Lung (tissue), 11 donors: ENCODE measurements at regions not wholly inside any gene's neighbourhood (a gene's known extent, or its start where the extent isn't known, plus 50 kb on each side); places are given as distances from the start of the nearest gene placed in this dataset.

Experiments used
- ATAC-seq: fragments of 200-7000 bp; cut with Tn5 transposase; one replicate; pipeline ENCODE4 v1.9.1; 2020; ENCODE audit warnings: moderate number of reproducible peaks; ENCODE audit not compliant: insufficient read depth, low FRiP score
- DNase-seq, 3 donors: peaks; one replicate each; pipeline ENCODE4 v3.0.0-alpha.2; 2013 to 2017
- H3K27ac ChIP-seq, 2 donors: one replicate each; pipeline ENCODE4 v1.5.1; 2013; ENCODE audit warnings: mild to moderate bottlenecking in 2 of 2, moderate library complexity in 2 of 2, control low read depth in 1 of 2, inconsistent platforms in 1 of 2, low read depth in 1 of 2, low read length in 1 of 2
- H3K27me3 ChIP-seq, 3 donors: one replicate each; pipeline ENCODE4 v1.5.1; 2013; ENCODE audit warnings: low read length in 2 of 3; ENCODE audit not compliant: control insufficient read depth in 3 of 3, insufficient read depth in 3 of 3
- H3K36me3 ChIP-seq, 4 donors: one replicate each; pipeline ENCODE4 v1.5.1; 2013; ENCODE audit warnings: low read length in 4 of 4, mild to moderate bottlenecking in 1 of 4, moderate library complexity in 1 of 4; ENCODE audit not compliant: control insufficient read depth in 4 of 4, insufficient read depth in 4 of 4
- H3K4me1 ChIP-seq, 5 donors: one replicate each; pipeline ENCODE4 v1.5.1; 2013; ENCODE audit warnings: low read length in 5 of 5, mild to moderate bottlenecking in 2 of 5, moderate library complexity in 1 of 5; ENCODE audit not compliant: control insufficient read depth in 5 of 5, insufficient read depth in 5 of 5
- H3K4me3 ChIP-seq: one replicate; pipeline ENCODE4 v1.5.1; 2013; ENCODE audit warnings: mild to moderate bottlenecking, control low read depth, moderate library complexity
- H3K9ac ChIP-seq, 2 donors: one replicate each; pipeline ENCODE4 v1.5.1; 2013; ENCODE audit warnings: low read length in 2 of 2, control low read depth in 1 of 2; ENCODE audit not compliant: insufficient read depth in 1 of 2
- H3K9me3 ChIP-seq, 4 donors: one replicate each; pipeline ENCODE4 v1.5.1; 2013; ENCODE audit warnings: low read length in 3 of 4, mild to moderate bottlenecking in 1 of 4, moderate library complexity in 1 of 4; ENCODE audit not compliant: control insufficient read depth in 4 of 4, insufficient read depth in 3 of 4
- CTCF ChIP-seq: IDR thresholded peaks from 2 replicates; pipeline ENCODE4 v1.5.1; 2012; ENCODE audit warnings: mild to moderate bottlenecking; ENCODE audit errors: control extremely low read depth, extremely low read depth
- WGBS, 2 donors: extraction: QIAGEN DNeasy Blood & Tissue Kit; methylation state at CpG; one replicate each; pipeline ENCODE4 v1.1.7; 2013; 5-methylcytosine and 5-hydroxymethylcytosine counted together
- donor health status: control.
- donor health status: control.
- donor health status: Bipolar disorder and iron deficiency.
- donor health status: healthy.
- donor health status: DM: yes; HTN: yes; CAD: no.

GRCh38 chr2:120926463-120927264 is 191.0 kb downstream of the GLI2 start:
- Histone ChIP-seq H3K4me1 (no peaks in the 10 kb centered on the region), H3K9me3 (peaks cover 0 to 5% (median 0%) of the 10 kb centered on the region in 4 donors), H3K36me3 (peaks cover 0 to 33% (median 12%) of the 10 kb centered on the region in 4 donors), H3K27me3 (peaks cover 0 to 6% (median 0%) of the 10 kb centered on the region in 3 donors), H3K9ac (no peak overlapping the region), H3K4me3 (no peak overlapping the region), H3K27ac (no peak overlapping the region)
- DNase-seq (no peak), ATAC-seq (no peak)
- WGBS, 2 donors, result 82 to 89% methylated on average over 28 of the region's 28 CpGs
- TF ChIP-seq CTCF, result no peak

GRCh38 chr2:120927265-120927628 is 191.6 kb downstream of the GLI2 start:
- no peak for TF ChIP-seq CTCF
- H3K27me3 ChIP-seq, result peaks cover 0 to 6% (median 0%) of the 10 kb centered on the region in 3 donors
- H3K9ac ChIP-seq, result no peak overlapping the region
- peaks cover 0 to 3% (median 0%) of the 10 kb centered on the region in 5 donors for H3K4me1 ChIP-seq
- peaks cover 0 to 6% (median 0%) of the 10 kb centered on the region in 4 donors for H3K9me3 ChIP-seq
- DNase-seq, result no peak
- ATAC-seq, result no peak
- H3K4me3 ChIP-seq, result no peak overlapping the region
- peaks cover 0 to 33% (median 12%) of the 10 kb centered on the region in 4 donors for H3K36me3 ChIP-seq
- 87 to 95% methylated on average over 11 of the region's 11 CpGs for WGBS, 2 donors
- H3K27ac ChIP-seq, result no peak overlapping the region

- no peak for ATAC-seq
- no peak overlapping the region for H3K4me3 ChIP-seq
- DNase-seq, result no peak
- H3K27ac ChIP-seq, result no peak overlapping the region
- peaks cover 0 to 28% (median 10%) of the 10 kb centered on the region in 5 donors for H3K4me1 ChIP-seq
- peaks cover 0 to 27% (median 7%) of the 10 kb centered on the region in 4 donors for H3K36me3 ChIP-seq
- no peak for TF ChIP-seq CTCF
- H3K9me3 ChIP-seq, result peaks cover 0 to 6% (median 0%) of the 10 kb centered on the region in 4 donors
- 90 to 97% methylated on average over 2 of the region's 2 CpGs for WGBS, 2 donors
- H3K27me3 ChIP-seq, result no peaks in the 10 kb centered on the region
- H3K9ac ChIP-seq, result no peak overlapping the region
Measured at GRCh38 chr2:120929829-120930228, 194.2 kb downstream of the GLI2 start.
